ENCODE measurements at regions not wholly inside any gene's neighbourhood (a gene's known extent, or its start where the extent isn't known, plus 50 kb on each side); places are given as distances from the start of the nearest gene placed in this dataset.
A peak's percentile ranks its signal among the peaks of the same experiment; 100 is the strongest.

DNA sequence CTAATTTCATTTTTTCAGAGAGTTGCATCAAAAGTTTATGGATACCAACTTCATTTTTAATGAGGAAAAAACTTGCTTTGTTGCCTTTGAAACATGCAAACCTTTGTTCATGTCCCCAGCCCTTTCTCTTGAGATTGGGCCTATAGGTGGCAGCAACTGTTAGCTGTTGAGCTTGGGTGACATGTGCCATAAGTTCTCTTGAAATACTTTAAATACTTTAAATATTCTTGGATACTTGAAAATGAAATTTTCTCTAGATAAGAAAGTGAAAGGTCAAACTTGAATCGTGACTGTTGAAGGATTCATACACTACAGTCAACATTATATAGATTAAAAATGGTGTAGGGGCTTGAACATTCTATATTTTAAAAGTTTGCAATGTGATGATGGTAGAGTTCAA is 294.9 kb downstream of the NDFIP2 start:
- H3K4me3 ChIP-seq (ENCODE audit: low read depth, low read length) = no peak overlapping the region
- TF ChIP-seq, protein P1, sequence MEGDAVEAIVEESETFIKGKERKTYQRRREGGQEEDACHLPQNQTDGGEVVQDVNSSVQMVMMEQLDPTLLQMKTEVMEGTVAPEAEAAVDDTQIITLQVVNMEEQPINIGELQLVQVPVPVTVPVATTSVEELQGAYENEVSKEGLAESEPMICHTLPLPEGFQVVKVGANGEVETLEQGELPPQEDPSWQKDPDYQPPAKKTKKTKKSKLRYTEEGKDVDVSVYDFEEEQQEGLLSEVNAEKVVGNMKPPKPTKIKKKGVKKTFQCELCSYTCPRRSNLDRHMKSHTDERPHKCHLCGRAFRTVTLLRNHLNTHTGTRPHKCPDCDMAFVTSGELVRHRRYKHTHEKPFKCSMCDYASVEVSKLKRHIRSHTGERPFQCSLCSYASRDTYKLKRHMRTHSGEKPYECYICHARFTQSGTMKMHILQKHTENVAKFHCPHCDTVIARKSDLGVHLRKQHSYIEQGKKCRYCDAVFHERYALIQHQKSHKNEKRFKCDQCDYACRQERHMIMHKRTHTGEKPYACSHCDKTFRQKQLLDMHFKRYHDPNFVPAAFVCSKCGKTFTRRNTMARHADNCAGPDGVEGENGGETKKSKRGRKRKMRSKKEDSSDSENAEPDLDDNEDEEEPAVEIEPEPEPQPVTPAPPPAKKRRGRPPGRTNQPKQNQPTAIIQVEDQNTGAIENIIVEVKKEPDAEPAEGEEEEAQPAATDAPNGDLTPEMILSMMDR (IDR thresholded peaks at IDR 0.05; ENCODE audit: control insufficient read depth, extremely low read depth, insufficient read depth) = peak; percentile 54
- DNase-seq (ENCODE audit: low read depth) = peak; percentile 7

DNA sequence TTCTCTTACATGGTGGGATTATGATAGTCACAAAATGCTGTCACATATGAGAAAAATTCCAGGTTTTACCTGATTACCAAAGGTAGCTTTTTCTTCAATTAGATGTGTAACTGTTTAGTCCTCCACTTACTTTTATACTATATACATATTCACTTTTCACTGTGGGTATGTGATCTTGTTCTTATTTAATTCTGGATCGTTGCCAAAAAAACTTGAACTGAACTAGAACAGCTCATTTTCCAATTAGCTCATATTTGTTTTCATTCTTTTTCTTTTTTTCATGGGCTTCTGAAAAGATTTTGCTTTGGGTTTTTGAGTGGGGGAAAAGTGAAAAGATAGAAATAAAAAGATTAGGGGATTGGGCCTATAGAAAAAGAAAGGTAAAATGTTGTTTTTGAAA is 291.9 kb downstream of the NDFIP2 start:
- no peak overlapping the region for H3K4me3 ChIP-seq (ENCODE audit: low read depth, low read length)
- no peak for DNase-seq (ENCODE audit: low read depth)
- TF ChIP-seq, protein P1 (IDR thresholded peaks at IDR 0.05; ENCODE audit: control insufficient read depth, extremely low read depth, insufficient read depth) = no peak

DNA sequence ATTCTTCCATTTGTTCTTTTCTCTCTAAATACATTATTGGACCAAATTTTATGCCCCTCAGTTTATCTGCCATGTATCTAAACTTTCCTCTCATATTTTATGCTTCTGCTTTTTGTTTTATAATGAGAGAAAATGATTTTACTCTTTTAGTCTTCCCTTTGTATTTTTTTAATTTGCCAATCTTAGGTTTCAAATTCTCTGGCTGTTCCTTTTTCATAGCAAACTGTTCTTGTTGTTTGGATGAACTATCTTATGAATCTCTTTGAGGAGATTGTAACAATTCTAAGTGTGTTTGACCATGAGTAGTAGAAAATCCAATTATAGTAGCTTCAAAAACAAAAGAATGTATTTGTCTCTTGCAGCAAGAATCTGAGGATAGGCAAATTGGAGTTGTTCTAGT is 290.5 kb downstream of the NDFIP2 start:
- TF ChIP-seq, protein P1 (IDR thresholded peaks at IDR 0.05; ENCODE audit: control insufficient read depth, extremely low read depth, insufficient read depth) = no peak
- no peak overlapping the region for H3K4me3 ChIP-seq (ENCODE audit: low read depth, low read length)
- DNase-seq (ENCODE audit: low read depth) = no peak

DNA sequence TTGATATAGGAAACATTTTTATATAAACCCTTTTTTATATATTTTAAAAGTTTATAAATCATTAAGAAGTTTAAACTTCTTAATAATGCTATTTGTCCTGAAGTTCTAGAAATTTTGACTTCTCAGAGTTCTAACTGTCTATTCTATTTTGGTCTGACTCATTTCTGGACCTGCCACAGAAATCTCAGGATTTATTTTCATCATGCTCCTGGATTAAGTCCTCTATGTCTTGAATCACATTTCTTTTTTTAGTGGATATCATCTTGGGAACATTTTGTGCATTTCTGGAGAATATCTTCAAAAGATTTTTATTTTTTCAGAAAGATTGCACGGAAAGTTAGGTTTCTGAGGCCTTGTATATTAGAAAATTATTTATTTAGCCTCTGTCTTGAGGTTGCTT is 289.1 kb downstream of the NDFIP2 start:
- no peak overlapping the region for H3K4me3 ChIP-seq (ENCODE audit: low read depth, low read length)
- no peak for DNase-seq (ENCODE audit: low read depth)
- TF ChIP-seq, protein P1 (IDR thresholded peaks at IDR 0.05; ENCODE audit: control insufficient read depth, extremely low read depth, insufficient read depth) = no peak

DNA sequence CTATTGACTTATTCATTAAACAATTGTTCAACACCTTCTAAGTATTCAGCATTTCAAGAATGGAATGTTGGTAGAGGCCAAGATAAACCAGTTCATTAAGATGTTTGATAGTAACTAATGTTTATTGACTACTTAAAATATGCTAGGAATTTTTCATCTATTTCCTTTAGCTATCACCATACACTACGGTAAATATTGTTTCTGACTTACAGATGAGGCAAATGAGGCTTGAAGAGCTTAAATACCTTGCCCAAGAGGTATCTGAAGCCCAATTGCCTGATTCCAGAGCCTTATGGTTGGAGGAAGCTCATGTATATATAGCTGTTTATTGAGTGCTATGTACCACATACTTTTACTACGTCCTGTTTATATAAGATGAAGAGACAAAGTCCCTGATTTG is 286.2 kb downstream of the NDFIP2 start:
- TF ChIP-seq, protein P1 (IDR thresholded peaks at IDR 0.05; ENCODE audit: control insufficient read depth, extremely low read depth, insufficient read depth) = no peak
- H3K4me3 ChIP-seq (ENCODE audit: low read depth, low read length) = no peak overlapping the region
- no peak for DNase-seq (ENCODE audit: low read depth)

DNA sequence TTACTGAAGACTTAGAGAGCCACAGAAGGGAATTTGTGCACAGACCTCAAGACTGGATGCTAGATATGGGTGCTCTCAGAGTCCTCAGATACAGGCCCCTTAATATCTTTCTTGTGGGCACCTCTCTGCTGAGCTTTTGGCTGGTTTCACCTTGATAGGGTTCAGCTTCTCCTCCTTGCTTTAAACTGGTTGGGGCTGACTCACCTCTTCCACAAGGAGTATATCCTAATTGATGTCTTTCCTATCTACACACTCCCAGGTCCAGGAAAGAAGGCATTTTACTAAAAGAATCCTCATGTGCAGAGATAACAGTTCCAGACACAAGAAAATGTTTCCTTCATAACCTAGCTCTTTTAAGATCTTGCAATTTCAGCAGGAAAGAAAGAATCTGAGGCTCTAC is 284.4 kb downstream of the NDFIP2 start:
- TF ChIP-seq, protein P1 (IDR thresholded peaks at IDR 0.05; ENCODE audit: control insufficient read depth, extremely low read depth, insufficient read depth) = no peak
- no peak overlapping the region for H3K4me3 ChIP-seq (ENCODE audit: low read depth, low read length)
- DNase-seq (ENCODE audit: low read depth) = no peak

DNA sequence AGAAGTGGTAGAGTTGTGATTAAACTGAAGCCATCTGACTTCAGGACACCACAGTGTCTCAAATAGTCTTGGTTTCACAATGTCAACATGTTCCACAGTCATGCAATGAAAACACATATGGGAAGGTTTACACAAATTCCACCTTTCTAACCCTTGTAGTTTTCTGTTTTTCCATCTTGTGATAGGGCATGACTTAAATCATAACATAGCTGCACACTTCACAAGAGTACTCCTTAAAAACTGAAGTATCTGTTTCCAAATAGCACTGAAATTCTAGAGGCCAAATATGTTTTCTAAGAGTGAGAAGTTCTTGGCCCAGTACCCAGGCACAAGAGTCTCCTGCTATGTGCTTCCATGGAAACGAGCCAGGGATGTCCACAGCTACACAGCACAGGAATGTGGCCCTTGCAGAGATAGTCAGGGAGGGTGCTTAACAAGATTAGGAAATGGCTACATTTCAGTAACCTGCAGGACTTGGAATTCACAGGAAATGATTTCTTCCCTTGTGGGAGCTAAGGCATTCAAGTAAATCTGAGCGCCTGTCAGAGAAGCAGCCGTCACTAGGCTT is 269.1 kb downstream of the NDFIP2 start:
- DNase-seq (ENCODE audit: low read depth) = peak; percentile 1
- no peak overlapping the region for H3K4me3 ChIP-seq (ENCODE audit: low read depth, low read length)
- TF ChIP-seq, protein P1 (IDR thresholded peaks at IDR 0.05; ENCODE audit: control insufficient read depth, extremely low read depth, insufficient read depth) = no peak

Data from LNCaP clone FGC (cell line).